Ishikawa (cell line): ENCODE measurements at regions not wholly inside any gene's neighbourhood (a gene's known extent, or its start where the extent isn't known, plus 50 kb on each side); places are given as distances from the start of the nearest gene placed in this dataset.

Source experiments
- EP300 ChIP-seq: IDR thresholded peaks from 2 replicates; pipeline ENCODE4 v1.6.1; 2012; ENCODE audit warnings: borderline replicate concordance
- FOXM1 ChIP-seq: IDR thresholded peaks from 2 replicates; pipeline ENCODE4 v1.6.1; 2012; ENCODE audit warnings: low read depth, borderline replicate concordance
- TCF12 ChIP-seq: IDR thresholded peaks from 2 replicates; pipeline ENCODE4 v1.6.1; 2012; ENCODE audit warnings: low read depth
- YY1 ChIP-seq: IDR thresholded peaks from 2 replicates; pipeline ENCODE4 v1.6.1; 2012; ENCODE audit warnings: low read depth

GRCh38 chr5:167770461-167770860 is 521.0 kb upstream of the WWC1 start:
- TF ChIP-seq EP300, result no peak
- no peak for TF ChIP-seq YY1
- no peak for TF ChIP-seq FOXM1
- TF ChIP-seq TCF12, result no peak
